Glutamatergic neuron (in vitro differentiated cells): ENCODE measurements at regions not wholly inside any gene's neighbourhood (a gene's known extent, or its start where the extent isn't known, plus 50 kb on each side); places are given as distances from the start of the nearest gene placed in this dataset.

Source experiments
- DNase-seq: peaks from one replicate; pipeline ENCODE4 v3.0.0; 2022
- H3K27ac Mint-ChIP-seq: one replicate; pipeline ENCODE4 v1.8.0; 2020; ENCODE audit warnings: mild to moderate bottlenecking, mixed read lengths, inconsistent platforms; ENCODE audit not compliant: unreplicated experiment
- H3K27me3 Mint-ChIP-seq: one replicate; pipeline ENCODE4 v1.8.0; 2020; ENCODE audit warnings: mild to moderate bottlenecking, moderate library complexity, mixed read lengths, inconsistent platforms; ENCODE audit not compliant: unreplicated experiment
- H3K36me3 Mint-ChIP-seq: one replicate; pipeline ENCODE4 v1.8.0; 2020; ENCODE audit warnings: mild to moderate bottlenecking, mixed read lengths, inconsistent platforms; ENCODE audit not compliant: unreplicated experiment
- H3K4me1 Mint-ChIP-seq: one replicate; pipeline ENCODE4 v1.8.0; 2020; ENCODE audit warnings: mild to moderate bottlenecking, low read depth, mixed read lengths, inconsistent platforms; ENCODE audit not compliant: unreplicated experiment
- H3K4me3 Mint-ChIP-seq: one replicate; pipeline ENCODE4 v1.8.0; 2020; ENCODE audit warnings: mild to moderate bottlenecking, mixed read lengths, inconsistent platforms; ENCODE audit not compliant: unreplicated experiment
- H3K9me3 Mint-ChIP-seq: one replicate; pipeline ENCODE4 v1.8.0; 2020; ENCODE audit warnings: mild to moderate bottlenecking, moderate library complexity, mixed read lengths, inconsistent platforms; ENCODE audit not compliant: unreplicated experiment
- TF ChIP-seq, protein P1 (sequence below): fragments of 200-600 bp; sonication (generic); IDR thresholded peaks from one replicate; pipeline ENCODE4 v1.5.0; 2021; ENCODE audit not compliant: partially characterized antibody, unreplicated experiment

- no peak for DNase-seq
- TF ChIP-seq, protein P1, sequence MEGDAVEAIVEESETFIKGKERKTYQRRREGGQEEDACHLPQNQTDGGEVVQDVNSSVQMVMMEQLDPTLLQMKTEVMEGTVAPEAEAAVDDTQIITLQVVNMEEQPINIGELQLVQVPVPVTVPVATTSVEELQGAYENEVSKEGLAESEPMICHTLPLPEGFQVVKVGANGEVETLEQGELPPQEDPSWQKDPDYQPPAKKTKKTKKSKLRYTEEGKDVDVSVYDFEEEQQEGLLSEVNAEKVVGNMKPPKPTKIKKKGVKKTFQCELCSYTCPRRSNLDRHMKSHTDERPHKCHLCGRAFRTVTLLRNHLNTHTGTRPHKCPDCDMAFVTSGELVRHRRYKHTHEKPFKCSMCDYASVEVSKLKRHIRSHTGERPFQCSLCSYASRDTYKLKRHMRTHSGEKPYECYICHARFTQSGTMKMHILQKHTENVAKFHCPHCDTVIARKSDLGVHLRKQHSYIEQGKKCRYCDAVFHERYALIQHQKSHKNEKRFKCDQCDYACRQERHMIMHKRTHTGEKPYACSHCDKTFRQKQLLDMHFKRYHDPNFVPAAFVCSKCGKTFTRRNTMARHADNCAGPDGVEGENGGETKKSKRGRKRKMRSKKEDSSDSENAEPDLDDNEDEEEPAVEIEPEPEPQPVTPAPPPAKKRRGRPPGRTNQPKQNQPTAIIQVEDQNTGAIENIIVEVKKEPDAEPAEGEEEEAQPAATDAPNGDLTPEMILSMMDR: no peak
- no peak overlapping the region for H3K4me3 Mint-ChIP-seq
- H3K27me3 Mint-ChIP-seq: peaks cover 18% of the 10 kb centered on the region
- peak overlapping the region; percentile 7 for H3K27ac Mint-ChIP-seq
- peaks cover 6% of the 10 kb centered on the region for H3K4me1 Mint-ChIP-seq
- no peaks in the 10 kb centered on the region for H3K36me3 Mint-ChIP-seq
- H3K9me3 Mint-ChIP-seq: peaks cover 22% of the 10 kb centered on the region
Measured at GRCh38 chr22:48337957-48338792, 1489.5 kb downstream of the BRD1 start.

DNA sequence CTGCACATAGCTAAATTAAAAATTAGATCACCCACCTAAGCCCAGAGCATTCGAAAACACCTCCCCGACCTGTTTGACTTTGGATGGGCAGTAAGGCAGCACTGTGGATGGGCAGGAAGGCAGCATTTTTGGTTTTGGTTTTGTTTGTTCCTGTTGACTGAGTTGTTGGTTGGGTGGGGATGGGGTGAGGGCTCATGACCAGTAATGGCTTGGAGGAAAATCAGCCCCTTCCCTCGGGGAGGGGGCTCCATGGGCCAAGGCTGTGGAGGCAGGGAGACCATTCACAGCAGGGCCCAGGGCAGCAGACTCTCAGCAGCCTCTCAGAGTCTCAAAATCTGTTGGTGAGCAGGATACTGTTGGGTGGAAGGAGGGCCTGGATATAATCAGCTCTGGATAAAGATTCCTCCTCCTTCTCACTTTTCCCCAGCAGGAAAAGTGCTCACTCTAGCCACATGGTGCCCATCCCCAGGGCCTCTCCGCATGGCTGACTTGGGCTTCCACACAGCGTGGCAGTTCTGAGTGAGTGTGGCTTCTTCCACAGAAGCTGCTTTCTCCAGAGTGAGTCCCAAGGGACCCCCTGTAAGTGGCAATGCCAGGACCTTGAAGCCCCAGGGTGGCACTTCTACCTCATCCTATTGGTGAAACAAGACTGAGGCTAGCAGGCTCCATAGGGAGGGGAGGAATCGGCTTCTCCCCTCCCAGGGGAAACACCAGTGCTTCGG lies 1491.2 kb downstream of the BRD1 start:
- H3K27me3 Mint-ChIP-seq: peaks cover 17% of the 10 kb centered on the region
- peaks cover 3% of the 10 kb centered on the region for H3K4me1 Mint-ChIP-seq
- H3K36me3 Mint-ChIP-seq: no peaks in the 10 kb centered on the region
- DNase-seq: no peak
- peaks cover 21% of the 10 kb centered on the region for H3K9me3 Mint-ChIP-seq
- TF ChIP-seq, protein P1: no peak
- no peak overlapping the region for H3K27ac Mint-ChIP-seq
- H3K4me3 Mint-ChIP-seq: no peak overlapping the region

DNA sequence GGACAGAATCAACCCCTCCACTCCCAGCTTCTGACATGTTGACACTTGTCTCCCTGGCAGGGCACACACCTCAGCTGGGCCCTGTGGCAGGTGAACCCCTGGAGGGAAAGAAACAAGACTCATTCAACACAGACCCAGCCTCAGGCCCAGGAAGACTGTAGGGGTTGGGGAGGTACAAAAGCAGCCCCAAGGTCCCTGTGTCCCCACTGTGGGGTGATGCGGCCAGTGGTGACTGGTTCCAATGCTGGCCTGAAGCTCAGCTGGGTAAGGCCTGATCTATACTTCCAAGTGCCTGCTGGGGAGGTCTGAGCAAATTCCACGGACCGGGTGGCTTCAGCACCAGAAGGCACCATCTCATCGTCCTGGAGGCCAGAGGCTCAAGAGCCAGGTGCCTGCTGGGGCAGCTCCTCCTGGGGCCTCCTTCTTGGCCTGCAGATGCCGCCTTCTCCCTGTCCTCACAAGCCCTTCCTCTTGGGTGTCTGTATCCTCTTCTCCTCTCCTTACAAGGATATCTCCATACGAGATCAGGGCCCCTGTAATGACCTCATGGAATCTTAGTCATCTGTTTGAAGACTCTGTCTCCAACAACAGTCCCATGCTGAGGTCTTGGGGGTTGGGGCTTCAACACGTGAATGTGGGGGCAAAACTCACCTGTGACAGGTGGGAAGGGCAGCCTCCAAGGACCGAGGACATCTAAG lies 1492.1 kb downstream of the BRD1 start:
- no peak overlapping the region for H3K27ac Mint-ChIP-seq
- no peak overlapping the region for H3K4me3 Mint-ChIP-seq

DNA sequence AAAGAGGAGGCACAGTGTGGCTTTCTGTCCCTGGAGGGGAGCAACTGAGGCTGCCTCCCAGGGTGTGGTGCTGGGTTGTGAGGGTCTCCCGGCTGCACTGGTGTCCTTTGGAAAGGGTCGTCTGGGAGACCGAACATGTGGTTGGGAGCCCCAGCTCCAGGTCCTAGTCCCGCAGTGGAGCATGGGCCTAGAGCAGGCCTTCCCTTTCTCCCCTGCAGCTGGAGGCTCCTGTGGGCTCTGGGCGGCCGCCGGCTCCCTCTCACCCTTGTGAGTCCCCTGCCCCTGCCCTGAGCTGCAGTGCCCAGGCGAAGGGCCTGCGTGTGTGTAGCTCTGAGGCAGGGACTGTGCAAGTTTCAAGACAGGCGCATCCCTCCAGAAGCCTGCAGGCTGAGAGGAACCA lies 1492.7 kb downstream of the BRD1 start:
- H3K9me3 Mint-ChIP-seq: peaks cover 22% of the 10 kb centered on the region
- TF ChIP-seq, protein P1: no peak
- H3K4me3 Mint-ChIP-seq: no peak overlapping the region
- H3K27me3 Mint-ChIP-seq: peaks cover 14% of the 10 kb centered on the region
- no peak for DNase-seq
- no peak overlapping the region for H3K27ac Mint-ChIP-seq
- H3K4me1 Mint-ChIP-seq: no peaks in the 10 kb centered on the region
- no peaks in the 10 kb centered on the region for H3K36me3 Mint-ChIP-seq

More for the DNA sequence above, 1492.1 kb downstream of the BRD1 start:
- TF ChIP-seq, protein P1: no peak
- H3K9me3 Mint-ChIP-seq: peaks cover 22% of the 10 kb centered on the region
- H3K27me3 Mint-ChIP-seq: peaks cover 14% of the 10 kb centered on the region
- no peak for DNase-seq
- H3K4me1 Mint-ChIP-seq: no peaks in the 10 kb centered on the region
- H3K36me3 Mint-ChIP-seq: no peaks in the 10 kb centered on the region
